ENCODE measurements at regions not wholly inside any gene's neighbourhood (a gene's known extent, or its start where the extent isn't known, plus 50 kb on each side); places are given as distances from the start of the nearest gene placed in this dataset.
A peak's percentile ranks its signal among the peaks of the same experiment; 100 is the strongest.

- Histone ChIP-seq H3K27me3 (ENCODE audit: insufficient read depth, low read depth) (no peaks in the 10 kb centered on the region), H3K4me2 (no peak overlapping the region), H3K36me3 (ENCODE audit: low read depth) (no peaks in the 10 kb centered on the region), H3K4me1 (replicated peaks; ENCODE audit: insufficient read depth) (no peaks in the 10 kb centered on the region), H3F3A (ENCODE audit: insufficient read depth, low read depth) (no peaks in the 10 kb centered on the region), H3K4me3 (no peak overlapping the region), H3K79me2 (ENCODE audit: low read depth) (no peaks in the 10 kb centered on the region), H4K20me1 (ENCODE audit: insufficient read depth) (no peaks in the 10 kb centered on the region), H3K9me2 (ENCODE audit: insufficient read depth) (no peaks in the 10 kb centered on the region), H3K27ac (no peak overlapping the region), H2AFZ (no peak overlapping the region), H3K9me3 (ENCODE audit: insufficient read depth, low read depth) (no peaks in the 10 kb centered on the region; the same call in 1 of the 2 replicates)
- TF ChIP-seq EZH2 (IDR thresholded peaks at IDR 0.05; ENCODE audit: low read depth) (no peak), CTCF (conservative IDR thresholded peaks at IDR 0.05) (no peak)
- ChIA-PET POLR2A (ENCODE audit: unreplicated experiment) (no interaction called here), CTCF (no interaction called here)
- intact Hi-C loops (cut with micrococcal nuclease; ENCODE audit: unreplicated experiment) = no loop called here
- no TSS peak for BruUV-seq (replicated peaks)
- DNase-seq = no peak
Measured at GRCh38 chr11:109894242-109894641, 198.9 kb upstream of the ZC3H12C start.

GRCh38 chr11:109898592-109898991 is 194.6 kb upstream of the ZC3H12C start:
- intact Hi-C loops (cut with micrococcal nuclease; ENCODE audit: unreplicated experiment) = no loop called here
- DNase-seq = no peak
- no peaks in the 10 kb centered on the region for H3K36me3 ChIP-seq (ENCODE audit: low read depth)
- H3F3A ChIP-seq (ENCODE audit: insufficient read depth, low read depth) = no peaks in the 10 kb centered on the region
- H3K4me3 ChIP-seq = no peak overlapping the region
- H2AFZ ChIP-seq = no peak overlapping the region
- H3K27ac ChIP-seq = no peak overlapping the region
- H3K9me3 ChIP-seq (ENCODE audit: insufficient read depth, low read depth) = no peaks in the 10 kb centered on the region; the same call in 1 of the 2 replicates
- no peak for TF ChIP-seq EZH2 (IDR thresholded peaks at IDR 0.05; ENCODE audit: low read depth)
- TF ChIP-seq CTCF (conservative IDR thresholded peaks at IDR 0.05) = no peak
- H3K79me2 ChIP-seq (ENCODE audit: low read depth) = no peaks in the 10 kb centered on the region
- BruUV-seq (replicated peaks) = no TSS peak
- no peak overlapping the region for H3K4me2 ChIP-seq
- H4K20me1 ChIP-seq (ENCODE audit: insufficient read depth) = no peaks in the 10 kb centered on the region
- ChIA-PET POLR2A (ENCODE audit: unreplicated experiment) (no interaction called here), CTCF (no interaction called here)
- H3K27me3 ChIP-seq (ENCODE audit: insufficient read depth, low read depth) = no peaks in the 10 kb centered on the region
- no peaks in the 10 kb centered on the region for H3K9me2 ChIP-seq (ENCODE audit: insufficient read depth)
- H3K4me1 ChIP-seq (replicated peaks; ENCODE audit: insufficient read depth) = no peaks in the 10 kb centered on the region

GRCh38 chr11:109902764-109903433 is 190.3 kb upstream of the ZC3H12C start:
- intact Hi-C loops (cut with micrococcal nuclease; ENCODE audit: unreplicated experiment) = no loop called here

More at GRCh38 chr11:109902764-109903433, 190.3 kb upstream of the ZC3H12C start:
- no peak overlapping the region for H3K4me2 ChIP-seq
- no peak overlapping the region for H3K27ac ChIP-seq
- H3K9me3 ChIP-seq (ENCODE audit: insufficient read depth, low read depth) = peaks cover 4% of the 10 kb centered on the region; the same call in 1 of the 2 replicates
- POLR2A ChIA-PET (ENCODE audit: unreplicated experiment) = no interaction called here
- no peak for DNase-seq
- H3K27me3 ChIP-seq (ENCODE audit: insufficient read depth, low read depth) = no peaks in the 10 kb centered on the region
- H4K20me1 ChIP-seq (ENCODE audit: insufficient read depth) = no peaks in the 10 kb centered on the region
- 0 out of 2 replicates have a peak overlapping the region, but pooled peaks have one; percentile 36 for H2AFZ ChIP-seq
- no peaks in the 10 kb centered on the region for H3F3A ChIP-seq (ENCODE audit: insufficient read depth, low read depth)
- H3K9me2 ChIP-seq (ENCODE audit: insufficient read depth) = no peaks in the 10 kb centered on the region
- BruUV-seq (replicated peaks) = no TSS peak
- TF ChIP-seq CTCF (conservative IDR thresholded peaks at IDR 0.05) = no peak
- no peak for TF ChIP-seq EZH2 (IDR thresholded peaks at IDR 0.05; ENCODE audit: low read depth)
- no peaks in the 10 kb centered on the region for H3K79me2 ChIP-seq (ENCODE audit: low read depth)
- no peaks in the 10 kb centered on the region for H3K36me3 ChIP-seq (ENCODE audit: low read depth)
- no peak overlapping the region for H3K4me3 ChIP-seq
- no peaks in the 10 kb centered on the region for H3K4me1 ChIP-seq (replicated peaks; ENCODE audit: insufficient read depth)
- CTCF ChIA-PET = no interaction called here

Data from PC-9 (cell line).